ENCODE measurements at regions not wholly inside any gene's neighbourhood (a gene's known extent, or its start where the extent isn't known, plus 50 kb on each side); places are given as distances from the start of the nearest gene placed in this dataset.

DNA sequence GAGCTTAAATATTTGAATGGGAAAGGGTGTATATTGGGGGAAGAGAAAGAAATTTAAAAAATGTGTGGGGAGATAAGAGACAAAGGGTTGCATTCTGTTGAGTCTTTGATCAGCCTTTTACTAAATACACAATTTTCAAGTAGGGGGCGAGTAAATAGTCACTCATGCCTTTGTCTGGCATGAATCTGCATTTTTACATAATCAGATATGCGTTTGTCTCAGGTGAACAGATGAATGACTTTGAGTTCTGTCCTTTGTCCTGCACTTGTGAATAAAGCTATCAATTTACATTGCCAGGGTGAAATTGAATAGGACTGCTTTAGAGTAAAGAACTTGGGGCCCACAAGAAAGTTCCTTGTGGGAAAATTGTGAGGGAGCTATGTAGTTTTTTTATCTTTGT lies 523.6 kb upstream of the LUZP2 start:
- FAIRE-seq (no peak), DNase-seq (ENCODE audit: low read depth, low spot score) (no peak)
- dilution Hi-C loops (cut with MboI; ENCODE audit: extremely low pct_ligation_motif_present, low sequenced_read_pairs): no loop called here
- H3K9me3 ChIP-seq (ENCODE audit: control insufficient read depth, low read depth, low read length): no peaks in the 10 kb centered on the region
- no peak overlapping the region for H3K4me2 ChIP-seq (ENCODE audit: control insufficient read depth, extremely low read depth, insufficient read depth, low read depth, low read length)
- H3K4me3 ChIP-seq (ENCODE audit: control insufficient read depth in 2 of 3, extremely low read depth in 1 of 3, insufficient read depth in 2 of 3, low read depth in 1 of 3, low read length in 3 of 3): no peak overlapping the region
- H3K36me3 ChIP-seq (ENCODE audit: control insufficient read depth in 2 of 2, extremely low read depth in 1 of 2, insufficient read depth in 2 of 2, low read length in 2 of 2): no peaks in the 10 kb centered on the region
- no peaks in the 10 kb centered on the region for H3K4me1 ChIP-seq (ENCODE audit: control insufficient read depth, extremely low read depth, insufficient read depth, low read length)
- no peak overlapping the region for H3K27ac ChIP-seq (ENCODE audit: control insufficient read depth, insufficient read depth, low read length)
- no peaks in the 10 kb centered on the region for H3K9me1 ChIP-seq (ENCODE audit: control insufficient read depth, extremely low read depth, insufficient read depth, low read length)
- no peaks in the 10 kb centered on the region for H3K79me2 ChIP-seq (ENCODE audit: control insufficient read depth, insufficient read depth, low read length)
- H4K20me1 ChIP-seq (ENCODE audit: control insufficient read depth, extremely low read depth, insufficient read depth, low read length): no peaks in the 10 kb centered on the region
- TF ChIP-seq, protein P1, sequence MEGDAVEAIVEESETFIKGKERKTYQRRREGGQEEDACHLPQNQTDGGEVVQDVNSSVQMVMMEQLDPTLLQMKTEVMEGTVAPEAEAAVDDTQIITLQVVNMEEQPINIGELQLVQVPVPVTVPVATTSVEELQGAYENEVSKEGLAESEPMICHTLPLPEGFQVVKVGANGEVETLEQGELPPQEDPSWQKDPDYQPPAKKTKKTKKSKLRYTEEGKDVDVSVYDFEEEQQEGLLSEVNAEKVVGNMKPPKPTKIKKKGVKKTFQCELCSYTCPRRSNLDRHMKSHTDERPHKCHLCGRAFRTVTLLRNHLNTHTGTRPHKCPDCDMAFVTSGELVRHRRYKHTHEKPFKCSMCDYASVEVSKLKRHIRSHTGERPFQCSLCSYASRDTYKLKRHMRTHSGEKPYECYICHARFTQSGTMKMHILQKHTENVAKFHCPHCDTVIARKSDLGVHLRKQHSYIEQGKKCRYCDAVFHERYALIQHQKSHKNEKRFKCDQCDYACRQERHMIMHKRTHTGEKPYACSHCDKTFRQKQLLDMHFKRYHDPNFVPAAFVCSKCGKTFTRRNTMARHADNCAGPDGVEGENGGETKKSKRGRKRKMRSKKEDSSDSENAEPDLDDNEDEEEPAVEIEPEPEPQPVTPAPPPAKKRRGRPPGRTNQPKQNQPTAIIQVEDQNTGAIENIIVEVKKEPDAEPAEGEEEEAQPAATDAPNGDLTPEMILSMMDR (optimal IDR thresholded peaks at IDR 0.05 in 1 of 3, IDR thresholded peaks at IDR 0.05 in 1 of 3, conservative IDR thresholded peaks at IDR 0.05 in 1 of 3; ENCODE audit: extremely low read depth in 1 of 3, insufficient read depth in 2 of 3, low read length in 3 of 3): no peak
- TF ChIP-seq EZH2 (IDR thresholded peaks at IDR 0.05; ENCODE audit: low read length): no peak
- H3K27me3 ChIP-seq (ENCODE audit: control insufficient read depth, extremely low read depth, insufficient read depth, low read length): no peaks in the 10 kb centered on the region
- H2AFZ ChIP-seq (ENCODE audit: control insufficient read depth, low read length): no peak overlapping the region
- no peak overlapping the region for H3K9ac ChIP-seq (ENCODE audit: control insufficient read depth, extremely low read depth, insufficient read depth, low read length)

DNA sequence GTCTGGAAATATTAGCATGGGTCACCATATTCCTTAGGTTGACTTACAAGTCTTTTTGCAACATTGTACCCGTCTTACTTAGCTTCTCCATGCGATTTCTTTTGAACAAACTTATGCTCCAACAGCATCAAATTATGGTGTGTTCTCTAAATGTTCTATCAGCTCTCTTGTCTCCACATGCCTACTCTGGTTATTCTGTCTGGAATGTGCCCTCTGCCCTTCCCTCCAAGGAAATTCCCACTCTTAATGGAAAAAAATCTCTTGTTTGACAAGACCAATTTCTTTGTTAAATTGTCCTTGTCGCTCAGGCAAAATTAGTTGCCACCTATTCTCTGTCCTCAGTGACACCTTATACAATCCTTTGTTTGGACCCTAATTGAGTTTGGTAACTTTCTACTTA lies 522.8 kb upstream of the LUZP2 start:
- FAIRE-seq (no peak), DNase-seq (ENCODE audit: low read depth, low spot score) (no peak)
- TF ChIP-seq, protein P1 (optimal IDR thresholded peaks at IDR 0.05 in 1 of 3, IDR thresholded peaks at IDR 0.05 in 1 of 3, conservative IDR thresholded peaks at IDR 0.05 in 1 of 3; ENCODE audit: extremely low read depth in 1 of 3, insufficient read depth in 2 of 3, low read length in 3 of 3): no peak
- TF ChIP-seq EZH2 (IDR thresholded peaks at IDR 0.05; ENCODE audit: low read length): no peak
- Histone ChIP-seq H2AFZ (ENCODE audit: control insufficient read depth, low read length) (no peak overlapping the region), H3K9ac (ENCODE audit: control insufficient read depth, extremely low read depth, insufficient read depth, low read length) (no peak overlapping the region), H3K4me1 (ENCODE audit: control insufficient read depth, extremely low read depth, insufficient read depth, low read length) (no peaks in the 10 kb centered on the region), H3K27me3 (ENCODE audit: control insufficient read depth, extremely low read depth, insufficient read depth, low read length) (no peaks in the 10 kb centered on the region), H3K36me3 (ENCODE audit: control insufficient read depth in 2 of 2, extremely low read depth in 1 of 2, insufficient read depth in 2 of 2, low read length in 2 of 2) (no peaks in the 10 kb centered on the region), H3K4me2 (ENCODE audit: control insufficient read depth, extremely low read depth, insufficient read depth, low read depth, low read length) (no peak overlapping the region), H3K79me2 (ENCODE audit: control insufficient read depth, insufficient read depth, low read length) (no peaks in the 10 kb centered on the region), H3K9me3 (ENCODE audit: control insufficient read depth, low read depth, low read length) (no peaks in the 10 kb centered on the region), H4K20me1 (ENCODE audit: control insufficient read depth, extremely low read depth, insufficient read depth, low read length) (no peaks in the 10 kb centered on the region), H3K4me3 (ENCODE audit: control insufficient read depth in 2 of 3, extremely low read depth in 1 of 3, insufficient read depth in 2 of 3, low read depth in 1 of 3, low read length in 3 of 3) (no peak overlapping the region), H3K9me1 (ENCODE audit: control insufficient read depth, extremely low read depth, insufficient read depth, low read length) (no peaks in the 10 kb centered on the region), H3K27ac (ENCODE audit: control insufficient read depth, insufficient read depth, low read length) (no peak overlapping the region)
- dilution Hi-C loops (cut with MboI; ENCODE audit: extremely low pct_ligation_motif_present, low sequenced_read_pairs): no loop called here
